DOHH2 (cell line): ENCODE measurements at regions not wholly inside any gene's neighbourhood (a gene's known extent, or its start where the extent isn't known, plus 50 kb on each side); places are given as distances from the start of the nearest gene placed in this dataset.

Experiments
- CTCF ChIP-seq: fragments of 200-600 bp; sonication (generic); IDR thresholded peaks from one replicate; pipeline ENCODE4 v1.5.1; 2014; ENCODE audit warnings: antibody characterized with exemption, mild to moderate bottlenecking, low read depth, low read length; ENCODE audit not compliant: poor library complexity, severe bottlenecking
- EZH2phosphoT487 ChIP-seq: fragments of 200-600 bp; sonication (generic); IDR thresholded peaks from 2 replicates; pipeline ENCODE4 v1.6.1; 2017; ENCODE audit warnings: borderline replicate concordance, mild to moderate bottlenecking, antibody characterized with exemption, low read length, moderate library complexity, mixed read lengths

DNA sequence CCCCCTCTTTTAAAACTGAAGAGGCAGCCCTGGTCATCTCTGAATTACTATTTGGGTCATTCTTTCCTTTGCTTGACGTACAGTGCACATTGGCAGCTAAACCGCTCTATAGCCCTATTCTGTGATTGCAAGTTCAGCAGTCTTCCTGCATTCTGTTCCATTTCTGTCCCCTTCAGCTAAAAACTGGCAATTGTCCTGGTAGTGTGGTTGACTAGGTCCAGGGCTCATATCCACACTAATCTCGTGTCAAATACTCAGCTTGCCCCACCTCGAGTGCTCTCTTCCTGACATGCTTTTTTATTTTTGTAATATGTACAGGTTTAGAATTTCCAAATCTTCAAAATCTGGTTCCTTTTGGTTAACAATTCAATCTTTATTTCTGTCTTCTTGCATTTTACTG is 282.1 kb downstream of the THBS2 start:
- TF ChIP-seq CTCF (no peak), EZH2phosphoT487 (no peak)
